ENCODE measurements at regions not wholly inside any gene's neighbourhood (a gene's known extent, or its start where the extent isn't known, plus 50 kb on each side); places are given as distances from the start of the nearest gene placed in this dataset.

GRCh38 chr16:85258629-85259028 lies 146.4 kb upstream of the CIBAR2 start:
- no peak for DNase-seq

- DNase-seq, result no peak
These were observed 147.0 kb upstream of the CIBAR2 start for GRCh38 chr16:85259115-85259831.

GRCh38 chr16:85259832-85260167 lies 147.5 kb upstream of the CIBAR2 start:
- no peak for DNase-seq

GRCh38 chr16:85261204-85261603 lies 148.9 kb upstream of the CIBAR2 start:
- no peak for DNase-seq

- no peak for DNase-seq
These were observed 149.6 kb upstream of the CIBAR2 start for GRCh38 chr16:85261657-85262557.

GRCh38 chr16:85262558-85263238 lies 150.4 kb upstream of the CIBAR2 start:
- no peak for DNase-seq

- no peak for DNase-seq
These were observed 150.9 kb upstream of the CIBAR2 start for GRCh38 chr16:85263239-85263585.

GRCh38 chr16:85264752-85265151 lies 152.5 kb upstream of the CIBAR2 start:
- no peak for DNase-seq

- DNase-seq, result no peak
These were observed 153.0 kb upstream of the CIBAR2 start for GRCh38 chr16:85265161-85265784.

- DNase-seq, result no peak
These were observed 153.5 kb upstream of the CIBAR2 start for GRCh38 chr16:85265810-85266209.

GRCh38 chr16:85266857-85267256 lies 154.6 kb upstream of the CIBAR2 start:
- DNase-seq, result no peak

- no peak for DNase-seq
These were observed 155.2 kb upstream of the CIBAR2 start for GRCh38 chr16:85267414-85267945.

- no peak for DNase-seq
These were observed 156.9 kb upstream of the CIBAR2 start for GRCh38 chr16:85269165-85269564.

- DNase-seq, result no peak
These were observed 158.1 kb upstream of the CIBAR2 start for GRCh38 chr16:85270374-85270773.

GRCh38 chr16:85271198-85271597 lies 158.9 kb upstream of the CIBAR2 start:
- DNase-seq, result no peak

GRCh38 chr16:85273293-85273692 lies 161.0 kb upstream of the CIBAR2 start:
- DNase-seq, result no peak

- DNase-seq, result no peak
These were observed 162.2 kb upstream of the CIBAR2 start for GRCh38 chr16:85274501-85274900.

- DNase-seq, result no peak
These were observed 162.7 kb upstream of the CIBAR2 start for GRCh38 chr16:85274924-85275323.

GRCh38 chr16:85275533-85276249 lies 163.4 kb upstream of the CIBAR2 start:
- peak; percentile 77 for DNase-seq

GRCh38 chr16:85276258-85276657 lies 164.0 kb upstream of the CIBAR2 start:
- no peak for DNase-seq

GRCh38 chr16:85276721-85277120 lies 164.4 kb upstream of the CIBAR2 start:
- DNase-seq, result no peak

GRCh38 chr16:85278839-85279238 lies 166.6 kb upstream of the CIBAR2 start:
- DNase-seq, result no peak

All from NCI-H1694 treated with DMSO at 0.1 percent for 48 hours (cell line).